ENCODE measurements at regions not wholly inside any gene's neighbourhood (a gene's known extent, or its start where the extent isn't known, plus 50 kb on each side); places are given as distances from the start of the nearest gene placed in this dataset.

DNA sequence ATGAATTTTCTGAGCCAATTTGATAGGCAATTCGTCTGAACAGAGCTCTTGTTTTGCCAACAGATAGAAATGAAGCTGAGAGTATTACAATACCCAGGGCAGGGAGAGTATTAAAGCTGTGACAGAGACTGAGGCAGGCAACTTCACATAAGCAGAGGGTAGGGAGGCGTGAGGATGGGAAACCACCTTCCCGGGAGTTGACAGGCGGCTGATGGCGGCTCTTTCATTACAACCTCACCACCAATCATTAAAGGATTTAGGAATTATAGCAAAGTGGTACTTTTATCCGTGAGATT, 73.3 kb downstream of the CD83 start (continued):
- TF ChIP-seq, protein P1, sequence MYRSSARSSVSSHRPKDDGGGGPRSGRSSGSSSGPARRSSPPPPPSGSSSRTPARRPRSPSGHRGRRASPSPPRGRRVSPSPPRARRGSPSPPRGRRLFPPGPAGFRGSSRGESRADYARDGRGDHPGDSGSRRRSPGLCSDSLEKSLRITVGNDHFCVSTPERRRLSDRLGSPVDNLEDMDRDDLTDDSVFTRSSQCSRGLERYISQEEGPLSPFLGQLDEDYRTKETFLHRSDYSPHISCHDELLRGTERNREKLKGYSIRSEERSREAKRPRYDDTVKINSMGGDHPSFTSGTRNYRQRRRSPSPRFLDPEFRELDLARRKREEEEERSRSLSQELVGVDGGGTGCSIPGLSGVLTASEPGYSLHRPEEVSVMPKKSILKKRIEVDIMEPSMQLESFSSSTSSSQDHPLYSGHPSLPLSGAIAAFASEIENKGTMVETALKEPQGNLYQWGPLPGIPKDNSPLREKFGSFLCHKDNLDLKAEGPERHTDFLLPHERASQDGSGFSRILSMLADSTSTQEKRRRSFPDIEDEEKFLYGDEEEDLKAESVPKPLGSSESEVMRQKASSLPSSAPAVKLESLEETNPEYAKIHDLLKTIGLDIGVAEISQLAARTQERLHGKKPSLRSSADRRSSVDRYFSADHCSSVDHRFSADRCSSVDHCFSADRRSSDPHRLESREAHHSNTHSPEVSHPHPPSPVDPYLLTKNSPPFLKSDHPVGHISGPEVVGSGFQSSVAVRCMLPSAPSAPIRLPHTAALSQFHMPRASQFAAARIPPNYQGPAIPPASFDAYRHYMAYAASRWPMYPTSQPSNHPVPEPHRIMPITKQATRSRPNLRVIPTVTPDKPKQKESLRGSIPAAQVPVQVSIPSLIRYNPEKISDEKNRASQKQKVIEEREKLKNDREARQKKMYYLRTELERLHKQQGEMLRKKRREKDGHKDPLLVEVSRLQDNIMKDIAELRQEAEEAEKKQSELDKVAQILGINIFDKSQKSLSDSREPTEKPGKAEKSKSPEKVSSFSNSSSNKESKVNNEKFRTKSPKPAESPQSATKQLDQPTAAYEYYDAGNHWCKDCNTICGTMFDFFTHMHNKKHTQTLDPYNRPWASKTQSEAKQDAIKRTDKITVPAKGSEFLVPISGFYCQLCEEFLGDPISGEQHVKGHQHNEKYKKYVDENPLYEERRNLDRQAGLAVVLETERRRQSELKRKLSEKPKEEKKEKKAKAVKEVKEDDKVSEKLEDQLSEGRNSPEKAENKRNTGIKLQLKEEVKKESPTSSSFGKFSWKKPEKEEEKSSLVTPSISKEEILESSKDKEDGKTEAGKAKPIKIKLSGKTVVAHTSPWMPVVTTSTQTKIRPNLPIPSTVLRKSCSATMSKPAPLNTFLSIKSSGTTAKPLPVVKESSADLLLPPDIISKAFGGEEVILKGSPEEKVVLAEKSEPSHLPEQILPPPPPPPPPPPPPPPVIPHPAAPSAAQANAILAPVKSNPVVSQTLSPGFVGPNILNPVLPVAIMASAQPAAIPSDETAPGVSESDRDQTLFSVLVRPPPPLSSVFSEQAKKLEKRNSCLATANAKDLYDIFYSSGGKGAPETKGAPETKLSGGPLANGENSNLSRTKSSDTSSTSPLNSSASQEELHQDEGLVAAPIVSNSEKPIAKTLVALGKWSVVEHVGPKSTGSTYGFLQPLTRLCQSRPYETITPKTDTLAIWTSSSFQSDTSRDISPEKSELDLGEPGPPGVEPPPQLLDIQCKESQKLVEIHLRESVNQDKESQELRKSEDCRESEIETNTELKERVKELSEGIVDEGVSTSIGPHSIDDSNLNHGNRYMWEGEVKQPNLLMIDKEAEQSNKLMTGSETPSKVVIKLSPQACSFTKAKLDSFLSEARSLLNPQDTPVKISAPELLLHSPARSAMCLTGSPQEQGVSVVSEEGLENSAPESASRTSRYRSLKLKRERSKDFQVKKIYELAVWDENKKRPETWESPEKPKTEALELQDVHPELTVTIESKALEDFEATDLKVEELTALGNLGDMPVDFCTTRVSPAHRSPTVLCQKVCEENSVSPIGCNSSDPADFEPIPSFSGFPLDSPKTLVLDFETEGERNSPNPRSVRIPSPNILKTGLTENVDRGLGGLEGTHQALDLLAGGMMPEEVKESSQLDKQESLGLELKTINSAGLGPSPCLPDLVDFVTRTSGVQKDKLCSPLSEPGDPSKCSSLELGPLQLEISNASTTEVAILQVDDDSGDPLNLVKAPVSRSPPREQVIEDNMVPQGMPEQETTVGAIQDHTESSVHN (CRISPR knock-in tag; IDR thresholded peaks at IDR 0.05) = no peak
- TF ChIP-seq KLF6 (CRISPR knock-in tag; IDR thresholded peaks at IDR 0.05) (no peak), BHLHE40 (IDR thresholded peaks at IDR 0.05; ENCODE audit: low read length) (no peak), HOXD1 (CRISPR knock-in tag; IDR thresholded peaks at IDR 0.05) (no peak), AHR (CRISPR knock-in tag; IDR thresholded peaks at IDR 0.05) (no peak), GTF3A (CRISPR knock-in tag; conservative IDR thresholded peaks at IDR 0.05) (no peak), SMAD3 (CRISPR knock-in tag; IDR thresholded peaks at IDR 0.05) (no peak), ZNF616 (CRISPR knock-in tag; IDR thresholded peaks at IDR 0.05; ENCODE audit: low read depth) (no peak)
- TF ChIP-seq, protein P2, sequence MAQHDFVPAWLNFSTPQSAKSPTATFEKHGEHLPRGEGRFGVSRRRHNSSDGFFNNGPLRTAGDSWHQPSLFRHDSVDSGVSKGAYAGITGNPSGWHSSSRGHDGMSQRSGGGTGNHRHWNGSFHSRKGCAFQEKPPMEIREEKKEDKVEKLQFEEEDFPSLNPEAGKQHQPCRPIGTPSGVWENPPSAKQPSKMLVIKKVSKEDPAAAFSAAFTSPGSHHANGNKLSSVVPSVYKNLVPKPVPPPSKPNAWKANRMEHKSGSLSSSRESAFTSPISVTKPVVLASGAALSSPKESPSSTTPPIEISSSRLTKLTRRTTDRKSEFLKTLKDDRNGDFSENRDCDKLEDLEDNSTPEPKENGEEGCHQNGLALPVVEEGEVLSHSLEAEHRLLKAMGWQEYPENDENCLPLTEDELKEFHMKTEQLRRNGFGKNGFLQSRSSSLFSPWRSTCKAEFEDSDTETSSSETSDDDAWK (CRISPR knock-in tag; IDR thresholded peaks at IDR 0.05) = no peak
- TF ChIP-seq, protein P3, sequence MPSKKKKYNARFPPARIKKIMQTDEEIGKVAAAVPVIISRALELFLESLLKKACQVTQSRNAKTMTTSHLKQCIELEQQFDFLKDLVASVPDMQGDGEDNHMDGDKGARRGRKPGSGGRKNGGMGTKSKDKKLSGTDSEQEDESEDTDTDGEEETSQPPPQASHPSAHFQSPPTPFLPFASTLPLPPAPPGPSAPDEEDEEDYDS (CRISPR knock-in tag; IDR thresholded peaks at IDR 0.05) = no peak
- TF ChIP-seq, protein P4, sequence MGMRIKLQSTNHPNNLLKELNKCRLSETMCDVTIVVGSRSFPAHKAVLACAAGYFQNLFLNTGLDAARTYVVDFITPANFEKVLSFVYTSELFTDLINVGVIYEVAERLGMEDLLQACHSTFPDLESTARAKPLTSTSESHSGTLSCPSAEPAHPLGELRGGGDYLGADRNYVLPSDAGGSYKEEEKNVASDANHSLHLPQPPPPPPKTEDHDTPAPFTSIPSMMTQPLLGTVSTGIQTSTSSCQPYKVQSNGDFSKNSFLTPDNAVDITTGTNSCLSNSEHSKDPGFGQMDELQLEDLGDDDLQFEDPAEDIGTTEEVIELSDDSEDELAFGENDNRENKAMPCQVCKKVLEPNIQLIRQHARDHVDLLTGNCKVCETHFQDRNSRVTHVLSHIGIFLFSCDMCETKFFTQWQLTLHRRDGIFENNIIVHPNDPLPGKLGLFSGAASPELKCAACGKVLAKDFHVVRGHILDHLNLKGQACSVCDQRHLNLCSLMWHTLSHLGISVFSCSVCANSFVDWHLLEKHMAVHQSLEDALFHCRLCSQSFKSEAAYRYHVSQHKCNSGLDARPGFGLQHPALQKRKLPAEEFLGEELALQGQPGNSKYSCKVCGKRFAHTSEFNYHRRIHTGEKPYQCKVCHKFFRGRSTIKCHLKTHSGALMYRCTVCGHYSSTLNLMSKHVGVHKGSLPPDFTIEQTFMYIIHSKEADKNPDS (CRISPR knock-in tag; IDR thresholded peaks at IDR 0.05) = no peak

Measured in HepG2 (cell line).